ENCODE measurements at regions not wholly inside any gene's neighbourhood (a gene's known extent, or its start where the extent isn't known, plus 50 kb on each side); places are given as distances from the start of the nearest gene placed in this dataset.

- FAIRE-seq (no peak), DNase-seq (ENCODE audit: low read depth, low spot score) (no peak)
- Histone ChIP-seq H4K20me1 (replicated peaks; ENCODE audit: control insufficient read depth, extremely low read depth, insufficient read depth, low read length) (no peaks in the 10 kb centered on the region), H3K79me2 (ENCODE audit: control insufficient read depth, insufficient read depth, low read length) (no peaks in the 10 kb centered on the region), H3K9me3 (replicated peaks; ENCODE audit: control insufficient read depth, insufficient read depth, low read length) (no peaks in the 10 kb centered on the region), H3K4me1 (ENCODE audit: control insufficient read depth, extremely low read depth, insufficient read depth, low read length) (no peaks in the 10 kb centered on the region), H3K4me3 (replicated peaks in 1 of 3; ENCODE audit: insufficient read depth in 1 of 3, low read depth in 1 of 3, low read length in 3 of 3) (no peak overlapping the region), H3K27ac (ENCODE audit: insufficient read depth, low read depth, low read length) (no peak overlapping the region), H3K9me1 (replicated peaks; ENCODE audit: control insufficient read depth, extremely low read depth, insufficient read depth, low read length) (no peaks in the 10 kb centered on the region), H3K36me3 (ENCODE audit: control insufficient read depth in 2 of 2, extremely low read depth in 1 of 2, insufficient read depth in 2 of 2, low read length in 2 of 2) (no peaks in the 10 kb centered on the region), H2AFZ (ENCODE audit: low read depth, low read length) (no peak overlapping the region), H3K4me2 (ENCODE audit: insufficient read depth, low read length) (no peak overlapping the region), H3K27me3 (ENCODE audit: control insufficient read depth in 2 of 2, insufficient read depth in 2 of 2, low read length in 2 of 2) (no peaks in the 10 kb centered on the region), H3K9ac (replicated peaks; ENCODE audit: extremely low read depth, insufficient read depth, low read length) (no peak overlapping the region)
- ChIA-PET CTCF (no interaction called here), POLR2A (no interaction called here)
- intact Hi-C loops (cut with micrococcal nuclease): no loop called here
- dilution Hi-C loops (cut with MboI; ENCODE audit: extremely low pct_ligation_motif_present, low sequenced_read_pairs): no loop called here
- no TSS peak for BruUV-seq (replicated peaks)
- TF ChIP-seq JUN (IDR thresholded peaks at IDR 0.05; ENCODE audit: borderline replicate concordance, insufficient read depth, insufficient read length, low read depth) (no peak), EZH2 (IDR thresholded peaks at IDR 0.05; ENCODE audit: borderline replicate concordance, low read depth, low read length, severe bottlenecking) (no peak), MAX (IDR thresholded peaks at IDR 0.05; ENCODE audit: insufficient read depth, insufficient read length) (no peak), MYC (IDR thresholded peaks at IDR 0.05; ENCODE audit: low read depth, low read length) (no peak), FOS (IDR thresholded peaks at IDR 0.05; ENCODE audit: borderline replicate concordance, insufficient read depth, low read length) (no peak), POLR2A (IDR thresholded peaks at IDR 0.05; ENCODE audit: low read depth, low read length) (no peak), GATA2 (IDR thresholded peaks at IDR 0.05; ENCODE audit: insufficient read depth, insufficient read length, low read depth, low read length) (no peak), POLR2AphosphoS5 (IDR thresholded peaks at IDR 0.05; ENCODE audit: insufficient read depth, low read depth, low read length) (no peak), CTCF (IDR thresholded peaks at IDR 0.05; ENCODE audit: extremely low read depth in 1 of 2, insufficient read depth in 1 of 2, low read depth in 1 of 2, low read length in 2 of 2) (no peak)
These were observed 240.5 kb downstream of the SOX2 start for GRCh38 chr3:181952221-181952620.
